NT2/D1 (cell line): ENCODE measurements at regions not wholly inside any gene's neighbourhood (a gene's known extent, or its start where the extent isn't known, plus 50 kb on each side); places are given as distances from the start of the nearest gene placed in this dataset.

Experiments
- SUZ12 ChIP-seq: IDR thresholded peaks from 2 replicates; pipeline ENCODE4 v1.6.1; 2011; ENCODE audit not compliant: insufficient read length, insufficient read depth; ENCODE audit errors: extremely low read depth
- YY1 ChIP-seq: IDR thresholded peaks from 2 replicates; pipeline ENCODE4 v1.6.1; 2011; ENCODE audit not compliant: insufficient read length, insufficient read depth
- ZNF274 ChIP-seq: IDR thresholded peaks from 2 replicates; pipeline ENCODE4 v1.6.1; 2011; ENCODE audit warnings: mild to moderate bottlenecking, low read depth, low read length

DNA sequence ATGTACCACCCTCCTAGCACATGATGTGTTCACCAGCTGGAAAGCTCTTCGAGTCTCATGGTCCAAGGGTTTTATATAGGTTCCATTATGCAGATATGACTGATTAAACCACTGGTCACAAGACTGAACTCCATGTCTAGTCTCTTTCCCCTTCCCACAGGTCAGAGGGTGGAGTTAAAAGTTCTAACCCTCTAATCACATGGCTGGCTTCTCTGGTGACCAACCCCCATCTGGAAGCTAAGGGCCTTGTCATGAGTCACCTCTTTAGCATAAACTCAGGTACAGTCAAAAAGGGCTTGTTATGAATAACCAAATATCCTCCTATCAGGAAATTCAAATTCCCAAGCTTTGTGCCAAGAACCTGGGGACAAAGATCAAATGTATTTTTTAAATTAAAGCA, 52.0 kb upstream of the KLHL31 start:
- TF ChIP-seq YY1 (no peak), ZNF274 (no peak), SUZ12 (no peak)
